H9 (cell line): ENCODE measurements at regions not wholly inside any gene's neighbourhood (a gene's known extent, or its start where the extent isn't known, plus 50 kb on each side); places are given as distances from the start of the nearest gene placed in this dataset.

Experiments
- DNase-seq: peaks from one replicate; pipeline ENCODE4 v3.0.0-alpha.2; 2017
- H2AFZ ChIP-seq: one replicate; pipeline ENCODE4 v1.6.1; 2013; ENCODE audit warnings: mild to moderate bottlenecking, low read length, control low read depth, moderate library complexity
- H2AK5ac ChIP-seq: 2 replicates; pipeline ENCODE4 v1.6.1; 2013; ENCODE audit warnings: low read length, control low read depth, mixed read lengths; ENCODE audit not compliant: insufficient read length
- H2BK120ac ChIP-seq: one replicate; pipeline ENCODE4 v1.6.1; 2013; ENCODE audit warnings: low read depth, mild to moderate bottlenecking, low read length, control low read depth, inconsistent platforms; ENCODE audit not compliant: poor library complexity, severe bottlenecking
- H2BK12ac ChIP-seq: 2 replicates; pipeline ENCODE4 v1.6.1; 2013; ENCODE audit warnings: low read length, control low read depth, mixed read lengths, low read depth; ENCODE audit not compliant: insufficient read length
- H2BK15ac ChIP-seq: 2 replicates; pipeline ENCODE4 v1.6.1; 2013; ENCODE audit warnings: low read depth, low read length, control low read depth
- H2BK20ac ChIP-seq: one replicate; pipeline ENCODE4 v1.6.1; 2013; ENCODE audit warnings: low read depth, mild to moderate bottlenecking, low read length, control low read depth, inconsistent platforms; ENCODE audit not compliant: poor library complexity, severe bottlenecking
- H2BK5ac ChIP-seq: 2 replicates; pipeline ENCODE4 v1.6.1; 2013; ENCODE audit warnings: low read length, control low read depth, mixed read lengths; ENCODE audit not compliant: insufficient read length
- H3K14ac ChIP-seq: 2 replicates; pipeline ENCODE4 v1.6.1; 2013; ENCODE audit warnings: low read length, control low read depth; ENCODE audit not compliant: insufficient read depth
- H3K18ac ChIP-seq: 2 replicates; pipeline ENCODE4 v1.6.1; 2013; ENCODE audit warnings: low read depth, mild to moderate bottlenecking, mixed read lengths, low read length, control low read depth; ENCODE audit not compliant: insufficient read length
- H3K23ac ChIP-seq: 2 replicates; pipeline ENCODE4 v1.6.1; 2013; ENCODE audit warnings: low read length, control low read depth, mixed read lengths, low read depth; ENCODE audit not compliant: insufficient read length
- H3K23me2 ChIP-seq: 2 replicates; pipeline ENCODE4 v1.6.1; 2013; ENCODE audit warnings: low read depth, mild to moderate bottlenecking, mixed read lengths, low read length, control low read depth; ENCODE audit not compliant: insufficient read length, poor library complexity, severe bottlenecking
- H3K27ac ChIP-seq: 2 replicates; pipeline ENCODE4 v1.5.1; 2013; ENCODE audit warnings: low read length, control low read depth, mixed read lengths, low read depth; ENCODE audit not compliant: insufficient read length
- H3K27me3 ChIP-seq: 2 replicates; pipeline ENCODE4 v1.6.1; 2013; ENCODE audit warnings: low read length, control low read depth, inconsistent platforms; ENCODE audit not compliant: insufficient read depth
- H3K4ac ChIP-seq: 2 replicates; pipeline ENCODE4 v1.6.1; 2013; ENCODE audit warnings: low read depth, mild to moderate bottlenecking, control low read depth, inconsistent platforms, low read length, moderate library complexity
- H3K4me1 ChIP-seq: 2 replicates; pipeline ENCODE4 v1.6.1; 2013; ENCODE audit warnings: low read length, control low read depth, inconsistent platforms; ENCODE audit not compliant: insufficient read depth
- H3K4me2 ChIP-seq: 2 replicates; pipeline ENCODE4 v1.6.1; 2013; ENCODE audit warnings: low read length, control low read depth, mixed read lengths; ENCODE audit not compliant: insufficient read length, insufficient read depth
- H3K56ac ChIP-seq: 2 replicates; pipeline ENCODE4 v1.6.1; 2013; ENCODE audit warnings: low read depth, mild to moderate bottlenecking, mixed read lengths, low read length, control low read depth; ENCODE audit not compliant: insufficient read length
- H3K79me1 ChIP-seq: 2 replicates; pipeline ENCODE4 v1.6.1; 2013; ENCODE audit warnings: low read depth, mild to moderate bottlenecking, moderate library complexity, low read length, control low read depth, inconsistent platforms; ENCODE audit not compliant: insufficient read depth, poor library complexity, severe bottlenecking
- H3K79me2 ChIP-seq: 2 replicates; pipeline ENCODE4 v1.6.1; 2013; ENCODE audit warnings: low read length, control low read depth, inconsistent platforms; ENCODE audit not compliant: insufficient read depth
- H3K9ac ChIP-seq: 2 replicates; pipeline ENCODE4 v1.6.1; 2013; ENCODE audit warnings: low read length, control low read depth, mixed read lengths; ENCODE audit not compliant: insufficient read length; ENCODE audit errors: extremely low read depth
- H3K9me3 ChIP-seq: one replicate; pipeline ENCODE4 v1.6.1; 2013; ENCODE audit warnings: low read depth, low read length, inconsistent platforms; ENCODE audit not compliant: control insufficient read depth
- H3T11ph ChIP-seq: one replicate; pipeline ENCODE4 v1.6.1; 2013; ENCODE audit warnings: mild to moderate bottlenecking, low read length, control low read depth, inconsistent platforms
- H4K20me1 ChIP-seq: one replicate; pipeline ENCODE4 v1.6.1; 2013; ENCODE audit not compliant: control insufficient read depth, insufficient read length, insufficient read depth
- H4K5ac ChIP-seq: 2 replicates; pipeline ENCODE4 v1.6.1; 2013; ENCODE audit warnings: low read depth, mild to moderate bottlenecking, mixed read lengths, low read length, control low read depth; ENCODE audit not compliant: insufficient read length
- H4K8ac ChIP-seq: replicated peaks from 2 replicates; pipeline ENCODE4 v1.6.1; 2013; ENCODE audit warnings: low read length, control low read depth, mixed read lengths, low read depth; ENCODE audit not compliant: insufficient read length
- H4K91ac ChIP-seq: 2 replicates; pipeline ENCODE4 v1.6.1; 2013; ENCODE audit warnings: low read depth, mild to moderate bottlenecking, moderate library complexity, mixed read lengths, low read length, control low read depth; ENCODE audit not compliant: insufficient read length
- H3K27ac Mint-ChIP-seq, 3 experiments: 2 replicates in 2 of 3; 3 replicates in 1 of 3; pipeline ENCODE4 v1.8.0; 2020 to 2021; ENCODE audit warnings: mixed read lengths in 3 of 3, mild to moderate bottlenecking in 1 of 3, moderate library complexity in 1 of 3
- H3K27me3 Mint-ChIP-seq: 2 replicates; pipeline ENCODE4 v1.8.0; 2021; ENCODE audit warnings: low read depth, mild to moderate bottlenecking, moderate library complexity, mixed read lengths
- H3K36me3 Mint-ChIP-seq, 3 experiments: 2 replicates in 2 of 3; 3 replicates in 1 of 3; pipeline ENCODE4 v1.8.0; 2020 to 2021; ENCODE audit warnings: low read depth in 3 of 3, mixed read lengths in 3 of 3; ENCODE audit not compliant: insufficient read depth in 1 of 3
- H3K4me1 Mint-ChIP-seq, 2 experiments: 2 replicates each; pipeline ENCODE4 v1.8.0; 2020; ENCODE audit warnings: mixed read lengths in 2 of 2
- H3K4me3 Mint-ChIP-seq, 2 experiments: 2 replicates in 1 of 2; 3 replicates in 1 of 2; pipeline ENCODE4 v1.8.0; 2020 to 2021; ENCODE audit warnings: mild to moderate bottlenecking in 2 of 2, mixed read lengths in 2 of 2, moderate library complexity in 1 of 2
- H3K9me3 Mint-ChIP-seq, 2 experiments: 2 replicates in 1 of 2; 3 replicates in 1 of 2; pipeline ENCODE4 v1.8.0; 2020; ENCODE audit warnings: mild to moderate bottlenecking in 2 of 2, mixed read lengths in 2 of 2, moderate library complexity in 1 of 2
- WGBS: extraction: QIAGEN DNeasy Blood & Tissue Kit; methylation state at CpG from one replicate; pipeline ENCODE4 v1.1.7; 2013; ENCODE audit warnings: missing lambda C conversion rate, low lambda C conversion rate, mixed read lengths; ENCODE audit not compliant: insufficient read length; ENCODE audit errors: extremely low coverage; 5-methylcytosine and 5-hydroxymethylcytosine counted together
- TF ChIP-seq, protein P1 (sequence below): fragments of 200-600 bp; sonication (generic); conservative IDR thresholded peaks from 3 replicates; pipeline ENCODE4 v1.8.0; 2021; ENCODE audit warnings: antibody characterized with exemption, mild to moderate bottlenecking

DNA sequence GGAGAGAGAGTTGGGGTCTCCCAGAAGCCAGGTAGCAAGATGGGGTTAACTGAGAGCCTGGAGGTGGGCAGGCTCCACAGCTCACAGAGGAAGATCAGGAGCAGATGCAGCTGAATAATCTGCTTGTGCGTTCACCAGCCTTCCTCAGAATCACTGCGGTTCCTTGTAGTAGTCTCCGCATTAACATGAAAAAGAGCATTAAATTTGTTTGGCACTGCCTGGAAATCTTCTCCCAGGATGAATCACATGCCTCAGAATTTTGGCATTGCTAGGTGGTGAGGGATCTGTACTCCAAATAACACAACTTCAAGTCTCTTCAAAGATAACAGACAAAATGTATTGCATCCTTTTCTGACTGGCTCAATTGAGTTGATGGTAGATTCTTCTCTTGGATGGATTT is 700.6 kb upstream of the ARRDC4 start:
- Histone ChIP-seq H2BK5ac (no peak overlapping the region), H3K79me1 (no peaks in the 10 kb centered on the region), H3K27ac (no peak overlapping the region), H3K9ac (no peak overlapping the region), H3K4ac (no peak overlapping the region), H3K23ac (no peak overlapping the region), H4K5ac (no peak overlapping the region), H2AK5ac (no peak overlapping the region), H3K4me2 (no peak overlapping the region), H3K4me1 (peaks cover 2% of the 10 kb centered on the region; the same call in 1 of the 2 replicates), H2BK20ac (no peak overlapping the region), H3K79me2 (no peaks in the 10 kb centered on the region), H3K23me2 (no peaks in the 10 kb centered on the region), H2AFZ (no peak overlapping the region), H3K14ac (no peak overlapping the region), H3K18ac (no peak overlapping the region), H4K20me1 (no peaks in the 10 kb centered on the region), H2BK120ac (no peak overlapping the region), H3K9me3 (no peaks in the 10 kb centered on the region), H4K91ac (no peak overlapping the region), H2BK15ac (no peak overlapping the region), H3T11ph (no peak overlapping the region), H4K8ac (no peak overlapping the region), H3K27me3 (no peaks in the 10 kb centered on the region), H3K56ac (no peak overlapping the region), H2BK12ac (no peak overlapping the region)
- Mint-ChIP-seq H3K36me3 (no peaks in the 10 kb centered on the region), H3K27me3 (no peaks in the 10 kb centered on the region), H3K27ac (no peak overlapping the region; a peak in 1 of 7 replicates), H3K4me3 (no peak overlapping the region), H3K9me3 (no peaks in the 10 kb centered on the region), H3K4me1 (peaks cover 10 to 16% of the 10 kb centered on the region in 2 experiments)
- peak; percentile 32 for DNase-seq
- TF ChIP-seq, protein P1, sequence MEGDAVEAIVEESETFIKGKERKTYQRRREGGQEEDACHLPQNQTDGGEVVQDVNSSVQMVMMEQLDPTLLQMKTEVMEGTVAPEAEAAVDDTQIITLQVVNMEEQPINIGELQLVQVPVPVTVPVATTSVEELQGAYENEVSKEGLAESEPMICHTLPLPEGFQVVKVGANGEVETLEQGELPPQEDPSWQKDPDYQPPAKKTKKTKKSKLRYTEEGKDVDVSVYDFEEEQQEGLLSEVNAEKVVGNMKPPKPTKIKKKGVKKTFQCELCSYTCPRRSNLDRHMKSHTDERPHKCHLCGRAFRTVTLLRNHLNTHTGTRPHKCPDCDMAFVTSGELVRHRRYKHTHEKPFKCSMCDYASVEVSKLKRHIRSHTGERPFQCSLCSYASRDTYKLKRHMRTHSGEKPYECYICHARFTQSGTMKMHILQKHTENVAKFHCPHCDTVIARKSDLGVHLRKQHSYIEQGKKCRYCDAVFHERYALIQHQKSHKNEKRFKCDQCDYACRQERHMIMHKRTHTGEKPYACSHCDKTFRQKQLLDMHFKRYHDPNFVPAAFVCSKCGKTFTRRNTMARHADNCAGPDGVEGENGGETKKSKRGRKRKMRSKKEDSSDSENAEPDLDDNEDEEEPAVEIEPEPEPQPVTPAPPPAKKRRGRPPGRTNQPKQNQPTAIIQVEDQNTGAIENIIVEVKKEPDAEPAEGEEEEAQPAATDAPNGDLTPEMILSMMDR = no peak
- no CpG with 5 or more reads among the region's 3 CpGs for WGBS
